COLO829 (cell line): ENCODE measurements at regions not wholly inside any gene's neighbourhood (a gene's known extent, or its start where the extent isn't known, plus 50 kb on each side); places are given as distances from the start of the nearest gene placed in this dataset.

Experiments used
- DNase-seq: peaks from one replicate; pipeline ENCODE4 v3.0.0; 2012; ENCODE audit warnings: low spot score

DNA sequence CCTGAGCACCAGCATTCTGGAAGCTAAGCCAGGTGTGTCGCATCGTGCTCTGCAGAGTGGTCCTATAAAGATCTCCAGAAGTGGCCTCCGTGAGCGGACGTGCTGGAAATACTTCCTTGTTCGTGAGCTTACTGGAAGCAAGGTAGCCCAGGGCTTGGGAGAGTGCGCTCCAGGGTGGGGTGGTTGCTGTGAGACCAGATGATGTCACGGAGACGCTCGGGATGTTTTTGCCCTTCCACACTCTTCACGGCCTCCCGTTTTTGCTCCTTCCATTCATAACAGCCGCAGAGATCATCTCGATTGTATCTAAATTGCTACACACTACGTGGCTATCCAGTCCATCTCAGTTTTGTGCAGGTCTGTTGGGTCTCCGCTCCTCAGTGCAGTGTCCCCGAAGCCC, 373.4 kb downstream of the THBS2 start:
- no peak for DNase-seq

DNA sequence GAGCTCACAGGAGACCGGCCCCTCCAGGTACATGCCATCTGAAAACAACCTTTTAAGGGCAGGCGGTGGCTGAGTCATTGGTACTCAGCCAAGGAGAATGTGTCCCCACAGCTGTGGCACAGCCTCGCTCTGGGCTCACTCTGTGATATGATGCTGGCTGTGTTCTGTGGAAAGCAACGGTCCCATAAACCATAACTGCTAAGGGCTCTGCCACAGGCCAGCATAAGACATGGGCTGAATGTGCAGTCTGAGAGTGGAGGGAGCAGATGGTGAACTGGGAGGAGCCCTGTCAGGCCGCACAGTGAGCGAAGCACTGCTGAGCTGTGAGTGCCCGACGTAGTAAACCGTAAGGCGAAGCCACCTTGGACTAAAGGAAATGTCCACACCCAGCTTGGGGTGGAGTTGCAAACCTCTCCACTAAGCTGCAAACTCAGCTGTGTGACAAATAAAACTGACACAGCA, 375.8 kb downstream of the THBS2 start:
- DNase-seq, result no peak

DNA sequence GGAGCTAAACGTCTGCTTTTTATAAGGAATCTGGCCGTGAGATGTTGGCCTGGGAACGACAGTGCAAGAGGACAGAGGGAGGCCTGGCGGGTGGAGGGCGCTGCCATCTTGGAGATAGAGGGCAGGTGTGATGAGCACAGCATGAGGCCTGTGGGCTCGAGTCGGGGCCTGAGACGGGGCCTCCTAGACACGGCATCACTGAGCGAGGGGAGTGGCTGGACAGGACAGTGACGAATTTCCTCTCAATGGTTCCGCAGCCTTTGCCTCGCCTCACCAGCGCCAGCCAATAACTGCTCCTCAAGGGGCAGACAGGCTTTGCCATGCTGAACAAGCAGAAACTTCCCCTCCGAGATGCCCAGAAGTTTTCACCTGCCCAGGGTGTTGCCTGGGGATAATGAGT, 376.7 kb downstream of the THBS2 start:
- no peak for DNase-seq

DNA sequence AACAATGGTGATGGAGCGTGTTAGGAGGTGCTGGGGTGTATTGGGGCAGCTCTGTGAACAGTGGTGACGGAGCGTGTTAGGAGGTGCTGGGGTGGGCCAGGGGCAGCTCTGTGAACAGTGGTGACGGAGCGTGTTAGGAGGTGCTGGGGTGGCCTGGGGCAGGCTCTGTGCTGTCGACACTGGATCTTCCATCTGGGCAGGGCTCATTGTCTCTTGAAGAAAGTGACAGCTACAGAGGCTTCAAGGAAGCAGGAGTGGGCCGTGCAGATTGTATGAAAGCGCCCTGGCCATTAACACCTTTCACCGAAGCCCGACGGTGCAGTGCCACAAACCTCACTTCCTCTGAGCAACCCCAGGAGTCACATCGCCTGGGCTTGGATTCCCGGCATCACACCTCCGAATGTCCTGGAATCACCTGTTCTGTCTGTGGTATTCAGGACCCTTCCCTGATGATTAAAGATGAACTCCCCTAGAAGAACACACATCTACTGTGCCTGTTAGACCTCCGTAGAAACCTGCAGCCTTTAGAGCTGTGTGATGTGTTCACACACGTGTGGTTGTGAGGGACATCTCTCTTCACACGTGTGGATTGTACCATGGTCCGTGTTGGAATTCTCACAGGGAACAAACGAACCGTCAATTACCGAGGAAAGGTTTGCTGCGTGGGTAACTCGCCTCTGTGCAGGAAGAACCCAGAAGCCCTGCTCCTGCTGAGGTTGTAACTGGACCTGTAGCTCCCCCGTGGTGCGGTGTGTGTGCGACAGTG, 377.7 kb downstream of the THBS2 start:
- no peak for DNase-seq

DNA sequence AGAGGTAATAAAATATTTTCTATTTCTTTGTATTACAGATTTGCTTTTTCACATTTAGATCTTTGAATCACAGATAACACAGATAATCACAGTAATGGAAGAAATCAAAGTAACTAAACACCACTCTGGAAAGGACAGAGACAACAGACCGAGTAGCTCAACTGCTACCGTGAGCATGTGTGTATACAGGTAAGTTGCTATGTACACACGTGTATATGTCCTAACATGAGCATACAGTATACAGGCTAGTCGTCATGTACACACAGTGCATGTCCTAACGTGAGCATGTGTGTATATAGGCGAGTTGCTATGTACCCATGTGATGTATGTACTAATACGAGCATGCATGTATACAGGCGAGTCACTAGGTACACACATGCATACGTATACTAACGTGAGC, 379.0 kb downstream of the THBS2 start:
- no peak for DNase-seq

DNA sequence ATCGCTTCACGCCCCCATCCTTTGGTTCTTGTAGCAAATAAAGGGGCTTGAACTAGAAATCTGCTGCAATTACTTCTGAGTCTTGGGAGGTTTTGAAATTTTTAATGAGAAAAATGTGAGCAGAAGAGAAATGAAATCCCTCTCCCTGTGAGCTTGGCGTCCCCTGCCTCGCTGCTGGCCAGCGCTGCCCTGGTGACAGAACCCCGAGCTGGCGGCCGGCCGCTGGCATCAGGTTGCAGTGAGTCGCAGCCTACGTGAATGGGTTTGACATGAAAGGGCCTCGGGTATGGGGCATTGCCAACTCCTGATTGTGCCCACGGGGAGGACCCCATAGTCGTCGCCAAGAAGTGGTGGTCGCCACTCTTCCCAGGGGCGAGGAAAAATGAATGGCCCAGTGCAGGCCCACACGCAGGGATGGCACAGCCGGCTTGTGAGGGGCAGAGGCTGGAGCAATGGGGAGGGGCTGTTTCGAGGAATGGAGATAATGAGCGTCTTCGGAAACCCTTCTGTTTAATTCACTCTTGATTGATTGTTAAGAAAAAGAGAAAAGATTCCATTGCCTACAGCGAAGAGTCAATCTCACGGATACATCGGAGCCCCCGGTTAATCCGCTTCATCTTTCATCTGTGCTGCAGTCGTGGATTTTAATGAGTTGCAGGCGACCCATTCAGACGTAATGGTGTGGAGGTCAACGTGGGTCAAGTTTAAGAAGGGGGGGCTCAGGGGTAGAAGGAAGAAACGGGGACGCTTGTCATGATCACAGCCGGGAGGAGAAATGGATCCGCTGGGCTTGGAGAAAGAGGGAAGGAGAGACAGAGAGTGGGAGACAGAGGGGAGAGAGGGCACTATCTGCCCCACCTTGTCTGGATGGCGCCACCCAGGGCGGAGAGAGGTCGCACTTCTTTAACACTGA, 380.1 kb downstream of the THBS2 start:
- no peak for DNase-seq

DNA sequence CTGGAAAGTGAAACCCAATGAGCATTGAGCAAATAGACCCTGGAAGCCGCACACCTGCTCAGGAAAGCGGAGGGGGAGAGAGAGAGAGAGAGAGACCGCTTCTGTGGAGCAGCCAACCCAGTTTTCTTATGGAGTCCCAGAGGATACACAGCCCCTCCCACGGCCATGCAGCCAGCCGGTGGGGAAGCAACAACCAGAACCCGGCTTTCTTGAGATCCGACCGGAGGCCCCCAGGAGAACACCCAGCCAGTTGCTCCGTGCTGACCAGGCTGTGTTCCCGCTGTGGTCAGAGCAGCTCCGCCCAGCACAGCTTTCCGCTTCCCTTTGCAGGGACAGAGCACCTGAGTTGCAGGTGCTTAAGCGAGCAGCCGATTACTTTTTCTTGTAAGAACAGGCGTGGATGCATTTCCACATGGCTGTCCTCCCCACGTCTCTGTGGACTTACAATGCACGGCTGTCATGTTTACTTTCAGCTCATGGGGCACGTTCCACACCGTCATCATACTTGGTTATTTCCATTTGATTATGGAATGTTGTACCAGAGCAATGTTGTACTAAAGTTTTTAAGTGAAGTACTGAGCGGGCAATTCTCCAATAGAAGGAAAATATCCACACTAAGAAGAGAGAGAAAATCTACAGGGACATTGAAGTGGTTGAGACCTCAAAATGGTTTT, 381.9 kb downstream of the THBS2 start:
- DNase-seq, result no peak

DNA sequence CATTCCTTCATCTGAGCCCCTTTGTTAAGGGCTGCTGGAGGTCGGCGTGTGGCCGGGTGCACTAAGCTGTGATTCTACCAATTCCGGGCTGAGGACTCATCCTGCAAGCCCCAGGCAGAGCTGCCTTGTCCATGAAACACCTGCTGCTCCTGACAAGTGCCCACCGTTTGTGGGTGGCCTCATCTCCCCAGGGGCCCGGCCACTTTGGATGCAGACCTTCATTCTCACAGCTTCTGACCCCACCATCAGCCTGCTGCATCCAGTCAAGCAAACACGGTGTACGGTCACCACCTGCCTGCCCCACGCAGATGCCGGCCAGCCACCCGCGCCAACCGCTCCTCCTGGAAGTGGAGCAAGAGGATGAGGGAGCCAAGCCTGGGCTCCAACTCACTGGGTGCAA, 382.7 kb downstream of the THBS2 start:
- no peak for DNase-seq

DNA sequence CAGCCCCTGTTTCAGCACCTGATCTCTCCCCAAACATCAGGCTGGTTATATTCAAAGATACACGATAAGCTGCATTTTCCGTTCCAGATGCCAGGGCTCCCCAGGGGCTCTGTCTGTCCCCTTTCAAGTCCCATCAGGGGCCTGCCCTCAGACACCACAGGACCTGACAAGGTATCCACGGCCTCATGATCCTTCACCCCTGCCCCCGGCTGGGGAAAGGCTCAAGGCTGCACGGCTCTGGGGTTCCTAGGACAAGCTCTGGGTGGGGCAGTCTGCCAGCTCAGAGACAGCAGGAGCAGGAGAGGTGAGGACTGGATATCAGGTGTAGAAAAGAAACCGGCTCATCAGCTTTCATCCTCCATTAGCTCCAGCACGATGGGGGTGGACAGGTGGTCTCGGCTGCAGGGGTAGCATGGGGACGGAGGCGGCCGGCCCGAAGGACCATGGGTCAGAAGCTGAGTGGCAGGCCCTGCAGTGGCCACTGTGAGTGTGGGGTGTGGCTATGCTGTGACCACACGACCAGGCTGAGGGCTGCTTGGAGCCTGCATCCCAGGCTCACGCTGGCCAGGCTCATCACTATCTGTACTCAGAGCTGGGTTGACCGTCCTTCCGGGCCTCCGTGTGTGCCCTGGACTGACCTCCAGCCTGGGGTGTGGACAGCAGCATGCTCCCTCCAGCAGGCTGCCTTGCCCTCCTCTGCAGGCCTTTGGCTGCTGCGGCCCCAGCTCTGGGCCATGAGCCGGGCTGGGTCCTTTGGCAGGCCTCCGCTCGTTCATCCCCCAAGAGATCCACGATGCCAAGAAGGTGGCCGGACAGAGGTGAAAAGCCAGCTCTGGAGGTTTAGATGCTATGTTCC, 386.2 kb downstream of the THBS2 start:
- no peak for DNase-seq

DNA sequence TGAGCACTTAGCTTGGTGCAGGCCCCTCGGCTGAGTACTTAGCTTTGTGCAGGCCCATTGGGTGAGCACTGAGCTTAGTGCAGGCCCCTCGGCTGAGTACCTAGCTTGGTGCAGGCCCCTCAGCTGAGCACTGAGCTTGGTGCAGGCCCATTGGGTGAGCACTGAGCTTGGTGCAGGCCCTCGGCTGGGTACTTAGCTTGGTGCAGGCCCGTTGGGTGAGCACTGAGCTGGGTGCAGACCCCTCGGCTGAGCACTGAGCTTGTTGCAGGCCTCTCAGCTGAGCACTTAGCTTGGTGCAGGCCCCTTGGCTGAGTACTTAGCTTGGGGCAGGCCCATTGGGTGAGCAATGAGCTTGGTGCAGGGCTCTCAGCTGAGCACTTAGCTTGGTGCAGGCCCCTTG, 387.1 kb downstream of the THBS2 start:
- no peak for DNase-seq

DNA sequence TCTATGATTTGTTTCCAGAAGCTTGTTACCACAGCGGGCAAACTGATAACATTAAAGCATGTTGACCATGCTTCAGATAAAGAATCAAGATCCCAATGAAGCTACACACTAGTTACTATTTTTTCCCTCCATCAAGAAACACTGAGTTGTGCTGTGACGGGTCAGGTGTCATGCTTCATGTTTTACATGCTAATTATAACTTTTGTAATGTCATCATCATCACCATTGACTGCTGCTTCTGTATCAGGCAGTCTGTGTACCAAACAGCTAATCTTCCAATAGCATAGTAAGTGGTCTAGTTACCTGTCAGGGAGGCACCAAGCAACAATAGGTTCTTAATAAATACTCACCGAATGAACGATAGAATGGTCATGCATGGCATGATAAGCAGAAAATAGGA, 388.1 kb downstream of the THBS2 start:
- no peak for DNase-seq

DNA sequence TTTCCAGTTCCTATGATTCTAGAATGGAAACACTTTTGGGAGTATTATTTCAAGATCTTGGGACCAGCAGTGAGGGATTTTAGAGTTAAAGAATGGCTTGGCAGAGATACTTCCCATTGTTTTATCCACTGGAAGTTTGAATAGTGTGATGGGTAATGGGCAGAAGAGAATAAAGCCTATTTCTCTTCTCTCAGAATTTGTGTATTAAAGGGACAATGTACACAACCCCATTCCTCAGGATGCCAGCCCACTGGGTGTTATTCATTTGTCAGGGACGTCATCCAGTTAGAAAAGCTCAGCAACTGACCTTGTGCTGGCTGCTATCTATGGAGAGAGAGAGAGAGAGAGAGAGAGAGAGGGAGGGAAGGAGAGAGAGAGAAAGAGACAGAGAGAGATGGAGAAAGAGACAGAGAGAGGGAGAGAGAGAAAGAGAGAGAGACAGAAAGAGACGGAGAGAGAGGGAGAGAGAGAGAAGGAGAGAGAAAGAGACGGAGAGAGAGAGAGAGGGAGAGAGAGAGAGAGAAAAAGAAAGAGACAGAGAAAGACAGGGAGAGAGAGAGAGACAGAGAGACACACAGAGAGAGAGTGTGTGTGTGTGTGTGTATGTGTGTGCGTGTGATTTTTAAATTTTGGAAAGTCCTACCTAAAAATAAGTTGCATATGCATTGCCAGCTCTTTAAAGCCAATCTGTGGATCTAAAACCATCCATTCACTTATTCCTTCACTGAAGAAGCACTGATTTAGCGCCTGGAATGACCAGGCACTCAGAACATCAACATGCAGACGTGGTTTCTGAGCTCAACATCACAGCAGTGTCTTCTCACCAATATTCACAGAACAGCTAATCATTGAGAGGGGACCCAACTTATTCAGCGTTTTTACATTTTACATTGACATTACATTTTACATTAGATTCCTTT, 388.8 kb downstream of the THBS2 start:
- DNase-seq, result no peak

DNA sequence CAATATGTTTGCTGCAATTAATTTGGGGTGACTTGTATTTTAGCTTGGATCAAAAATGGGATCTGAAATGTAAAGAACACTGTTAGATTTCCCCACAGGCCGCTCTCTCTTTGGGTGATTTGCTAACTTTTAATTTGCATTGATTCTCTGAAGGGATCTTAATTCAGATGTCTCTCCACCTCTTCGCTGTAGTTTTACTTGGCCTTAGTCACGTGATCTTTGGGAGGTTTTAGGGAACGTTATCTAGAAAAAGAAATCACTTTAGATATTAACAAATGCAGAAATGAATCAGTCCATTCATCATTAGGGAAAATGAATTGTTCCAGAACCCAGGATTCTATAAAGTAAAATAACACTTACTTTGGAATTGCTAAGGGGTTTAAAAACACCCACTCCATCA, 390.2 kb downstream of the THBS2 start:
- DNase-seq, result no peak

DNA sequence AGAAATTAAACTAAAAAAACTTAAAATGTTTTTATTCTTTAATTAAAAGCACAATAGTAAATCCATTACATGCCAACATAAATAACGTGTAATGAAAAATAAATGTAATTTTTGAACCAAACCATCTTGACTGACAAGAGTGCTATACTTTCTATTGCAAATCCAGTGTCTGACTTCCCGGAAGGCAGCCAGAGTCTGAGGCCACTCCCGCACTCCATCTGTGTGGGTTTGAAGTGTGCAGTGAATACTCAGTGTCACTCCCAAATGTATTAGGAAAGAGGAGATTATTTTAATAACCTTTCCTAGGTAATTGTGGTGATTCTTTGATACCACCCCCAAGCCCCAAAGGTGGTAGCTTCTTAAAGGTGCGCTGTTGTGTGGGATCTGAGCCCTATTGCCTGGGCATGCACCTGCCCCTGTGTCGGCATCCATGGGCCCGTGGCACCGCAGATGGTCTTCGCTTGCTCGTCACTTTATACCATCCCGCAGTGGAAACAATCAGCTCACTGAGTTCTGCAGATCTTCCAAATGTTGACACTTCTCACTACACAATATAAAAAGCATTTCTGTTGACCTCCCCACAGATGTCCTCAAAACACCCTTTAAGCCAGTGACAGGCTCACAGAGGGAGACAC, 391.2 kb downstream of the THBS2 start:
- no peak for DNase-seq

DNA sequence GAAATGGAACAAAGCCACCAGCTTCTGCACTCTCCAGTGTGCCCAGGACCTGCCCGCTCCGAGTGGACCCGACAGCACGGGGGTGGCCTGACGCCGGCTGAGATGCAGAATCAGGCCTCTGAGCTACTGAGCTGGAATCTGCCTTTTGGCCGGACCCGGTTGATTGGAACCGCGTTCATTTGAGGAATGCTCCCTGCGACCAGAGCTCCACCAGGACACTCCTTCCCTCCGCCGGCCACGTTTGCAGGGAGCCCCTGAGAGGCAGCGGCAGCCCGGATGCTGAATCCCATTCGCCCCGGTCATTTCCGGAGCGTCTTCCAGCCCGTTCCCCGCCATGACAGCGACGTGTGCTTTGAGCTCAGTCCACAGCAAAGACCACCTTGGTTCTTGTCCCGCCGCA, 392.7 kb downstream of the THBS2 start:
- no peak for DNase-seq

DNA sequence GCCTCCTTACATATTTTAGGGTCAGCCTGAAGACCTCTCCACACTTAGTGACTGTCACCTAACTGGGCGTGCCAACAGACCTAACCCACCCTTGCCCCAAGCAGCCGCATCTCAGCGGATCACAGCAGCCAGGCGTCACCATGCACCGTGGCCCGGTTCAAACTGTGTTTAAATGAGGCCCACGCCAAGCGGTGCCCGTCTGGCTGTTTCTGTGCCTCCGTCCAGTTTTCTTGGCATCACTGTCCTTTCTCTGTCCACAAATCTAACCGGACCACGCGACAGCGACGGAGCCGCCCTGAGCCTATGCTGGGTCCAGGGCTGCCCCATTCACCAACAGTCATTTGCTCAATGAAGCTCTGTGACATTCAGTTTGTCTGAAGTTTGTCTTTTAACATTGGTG, 393.3 kb downstream of the THBS2 start:
- DNase-seq, result no peak

DNA sequence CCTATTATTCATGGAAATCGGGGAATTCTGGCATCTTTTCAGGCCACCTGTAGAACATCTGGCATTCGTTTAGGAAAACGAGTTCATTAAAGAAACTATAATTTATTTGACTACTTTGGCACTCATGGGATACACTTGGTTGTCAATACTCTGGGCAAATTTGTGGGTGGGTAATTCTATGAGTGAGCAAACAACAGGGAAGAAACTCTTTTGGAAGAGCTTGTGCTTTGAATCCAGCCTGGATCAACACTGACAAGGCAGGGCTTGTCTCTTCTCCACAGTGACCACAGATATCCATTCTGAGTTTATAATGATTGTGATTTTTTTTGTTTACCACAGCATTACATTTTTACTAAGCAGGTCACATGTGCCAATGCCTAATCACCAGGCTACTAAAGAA, 394.7 kb downstream of the THBS2 start:
- DNase-seq, result no peak

DNA sequence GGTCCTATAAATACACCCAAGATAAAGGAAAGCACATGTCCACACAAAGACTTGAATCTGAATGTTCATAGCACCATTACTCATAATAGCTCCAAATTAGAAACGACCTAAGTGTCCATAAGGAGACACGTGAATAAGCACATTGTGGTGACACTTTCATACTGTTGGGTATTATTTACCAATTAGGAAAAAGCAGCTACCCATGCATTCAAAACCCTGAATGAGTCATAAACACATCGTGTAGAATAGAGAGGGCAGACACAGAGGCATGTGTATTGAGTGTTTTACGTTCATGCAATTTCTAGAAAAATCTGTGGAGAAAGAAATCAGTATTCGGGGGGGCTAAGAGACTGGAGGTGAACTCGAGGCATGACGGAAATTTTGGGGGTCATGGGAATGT, 396.7 kb downstream of the THBS2 start:
- no peak for DNase-seq

DNA sequence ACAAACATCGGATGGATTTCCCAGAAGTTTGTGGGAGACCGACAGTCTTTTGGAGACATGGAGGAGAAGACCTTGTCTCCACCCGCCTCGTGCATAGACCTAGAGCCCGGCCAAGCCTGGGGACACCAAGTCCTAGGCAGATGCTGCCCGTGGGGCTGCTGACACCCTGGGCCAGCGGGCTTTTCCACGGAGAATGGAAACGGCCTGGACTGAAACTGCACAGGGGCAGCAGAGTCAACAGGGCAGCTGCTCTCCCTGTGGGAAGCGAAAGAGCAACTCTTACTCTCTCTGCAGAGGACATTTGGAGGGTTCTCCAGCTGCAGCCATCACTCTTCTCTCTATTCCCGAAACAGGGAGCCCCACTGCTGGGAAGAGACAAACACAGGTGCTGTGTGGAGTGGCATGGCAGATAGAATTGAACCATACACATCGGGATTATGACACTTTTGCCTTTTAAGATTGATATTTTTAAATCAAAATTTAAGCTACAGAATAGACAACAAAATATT, 401.2 kb downstream of the THBS2 start:
- DNase-seq, result no peak
